H1 (cell line): ENCODE measurements at regions not wholly inside any gene's neighbourhood (a gene's known extent, or its start where the extent isn't known, plus 50 kb on each side); places are given as distances from the start of the nearest gene placed in this dataset.

ENCODE experiments used
- CTCF ChIA-PET: fragments of 300-600 bp; sonication (Branson Sonifier 250); formaldehyde crosslinking; loops from one replicate; lab custom pipeline; 2021; ENCODE audit not compliant: partially characterized antibody; lab: Charles Lee
- POLR2A ChIA-PET: fragments of 300-600 bp; sonication (Branson Sonifier 250); formaldehyde crosslinking; loops from one replicate; lab custom pipeline; 2021; ENCODE audit warnings: inconsistent platforms; ENCODE audit not compliant: partially characterized antibody; lab: Charles Lee
- DNase-seq, 2 experiments: peaks; one replicate each; pipeline versions ENCODE4 v3.0.0 to v3.0.0-alpha.2; 2010 to 2022; ENCODE audit warnings: low spot score in 2 of 2, low read depth in 1 of 2, mixed read lengths in 1 of 2
- FAIRE-seq: peaks from 2 replicates; lab custom pipeline; 2011; peaks lifted over from hg19 to GRCh38; lab: Jason Lieb, UNC
- H2AFZ ChIP-seq: 2 replicates; pipeline ENCODE4 v1.8.1; 2012; ENCODE audit warnings: low read length, inconsistent platforms
- H2AK5ac ChIP-seq: 2 replicates; pipeline ENCODE4 v1.6.1; 2013; ENCODE audit warnings: low read depth, low read length
- H2BK120ac ChIP-seq: replicated peaks from 2 replicates; pipeline ENCODE3; 2013; ENCODE audit warnings: low read depth, low read length, inconsistent platforms
- H2BK12ac ChIP-seq: 2 replicates; pipeline ENCODE4 v1.6.1; 2013; ENCODE audit warnings: low read depth, low read length
- H2BK15ac ChIP-seq: 2 replicates; pipeline ENCODE4 v1.6.1; 2013; ENCODE audit warnings: low read length
- H2BK20ac ChIP-seq: 2 replicates; pipeline ENCODE4 v1.6.1; 2013; ENCODE audit warnings: low read length
- H2BK5ac ChIP-seq: 2 replicates; pipeline ENCODE4 v1.6.1; 2013; ENCODE audit warnings: low read depth, low read length
- H3K14ac ChIP-seq: 2 replicates; pipeline ENCODE4 v1.6.1; 2013; ENCODE audit warnings: inconsistent platforms; ENCODE audit not compliant: insufficient read length
- H3K18ac ChIP-seq: 2 replicates; pipeline ENCODE4 v1.6.1; 2013; ENCODE audit warnings: low read length; ENCODE audit errors: extremely low read depth
- H3K23ac ChIP-seq: 2 replicates; pipeline ENCODE4 v1.6.1; 2013; ENCODE audit warnings: inconsistent platforms; ENCODE audit not compliant: insufficient read length
- H3K23me2 ChIP-seq: 2 replicates; pipeline ENCODE4 v1.6.1; 2013; ENCODE audit warnings: low read depth, low read length
- H3K27ac ChIP-seq: 2 replicates; pipeline ENCODE4 v1.6.1; 2011; ENCODE audit warnings: low read depth, low read length, inconsistent platforms
- H3K27me3 ChIP-seq, 4 experiments: replicated peaks in 1 of 4; 1 replicate in 1 of 4; 2 replicates in 3 of 4; pipeline versions ENCODE4 v1.6.1 to v1.8.1; 2011 to 2013; ENCODE audit warnings: low read length in 3 of 4, mild to moderate bottlenecking in 3 of 4, inconsistent platforms in 2 of 4, mixed read lengths in 2 of 4, moderate library complexity in 1 of 4; ENCODE audit not compliant: control insufficient read depth in 3 of 4, insufficient read depth in 3 of 4; ENCODE audit errors: extremely low read depth in 1 of 4
- H3K36me3 ChIP-seq, 4 experiments: 2 replicates each; pipeline versions ENCODE4 v1.6.1 to v1.8.1; 2011 to 2013; ENCODE audit warnings: mild to moderate bottlenecking in 4 of 4, low read length in 3 of 4, moderate library complexity in 2 of 4, control low read depth in 1 of 4, inconsistent platforms in 1 of 4; ENCODE audit not compliant: insufficient read depth in 4 of 4, control insufficient read depth in 2 of 4
- H3K4ac ChIP-seq: replicated peaks from 2 replicates; pipeline ENCODE3; 2013; ENCODE audit warnings: low read length, low read depth, mixed read lengths, inconsistent platforms; ENCODE audit not compliant: insufficient read length
- H3K4me1 ChIP-seq, 4 experiments: replicated peaks in 1 of 4; 1 replicate in 1 of 4; 2 replicates in 3 of 4; pipeline versions ENCODE4 v1.6.1 to v1.8.1; 2011 to 2013; ENCODE audit warnings: low read length in 3 of 4, inconsistent platforms in 2 of 4, mixed read lengths in 1 of 4; ENCODE audit not compliant: insufficient read depth in 4 of 4, control insufficient read depth in 3 of 4
- H3K4me2 ChIP-seq, 2 experiments: 2 replicates each; pipeline versions ENCODE4 v1.6.1 to v1.8.1; 2011 to 2013; ENCODE audit warnings: low read depth in 2 of 2, low read length in 2 of 2, control low read depth in 1 of 2, inconsistent platforms in 1 of 2, mild to moderate bottlenecking in 1 of 2; ENCODE audit not compliant: insufficient read depth in 1 of 2
- H3K4me3 ChIP-seq, 4 experiments: fragments of 200-600, 300-600 bp in 1 of 4; sonication (generic), shearing (Covaris generic), sonication (Bioruptor Twin) in 1 of 4; 2 replicates each; pipeline versions ENCODE4 v1.5.1 to v1.8.1; 2011 to 2016; ENCODE audit warnings: low read length in 4 of 4, low read depth in 3 of 4, control low read depth in 2 of 4, inconsistent platforms in 2 of 4, mild to moderate bottlenecking in 2 of 4, mixed read lengths in 1 of 4, moderate library complexity in 1 of 4; ENCODE audit not compliant: insufficient read depth in 2 of 4; ENCODE audit errors: extremely low read depth in 1 of 4
- H3K56ac ChIP-seq: replicated peaks from 2 replicates; pipeline ENCODE3; 2013; ENCODE audit warnings: low read depth, mild to moderate bottlenecking, mixed read lengths, low read length, inconsistent platforms; ENCODE audit not compliant: insufficient read length
- H3K79me1 ChIP-seq: 2 replicates; pipeline ENCODE4 v1.6.1; 2013; ENCODE audit warnings: low read depth, low read length, control low read depth
- H3K79me2 ChIP-seq, 2 experiments: 2 replicates each; pipeline versions ENCODE4 v1.6.1 to v1.8.1; 2012 to 2013; ENCODE audit warnings: low read length in 2 of 2, mild to moderate bottlenecking in 2 of 2, inconsistent platforms in 1 of 2; ENCODE audit not compliant: insufficient read depth in 2 of 2, control insufficient read depth in 1 of 2
- H3K9ac ChIP-seq, 4 experiments: replicated peaks in 1 of 4; 1 replicate in 1 of 4; 2 replicates in 3 of 4; pipeline versions ENCODE4 v1.6.1 to v1.8.1; 2011 to 2013; ENCODE audit warnings: low read depth in 3 of 4, low read length in 3 of 4, control low read depth in 2 of 4, mild to moderate bottlenecking in 2 of 4, moderate library complexity in 2 of 4, inconsistent platforms in 1 of 4; ENCODE audit errors: extremely low read depth in 1 of 4
- H3K9me3 ChIP-seq, 2 experiments: 2 replicates each; pipeline versions ENCODE4 v1.6.1 to v1.8.1; 2012 to 2013; ENCODE audit warnings: mild to moderate bottlenecking in 2 of 2, moderate library complexity in 2 of 2, control low read depth in 1 of 2, inconsistent platforms in 1 of 2, low read depth in 1 of 2, low read length in 1 of 2, mixed read lengths in 1 of 2; ENCODE audit not compliant: insufficient read depth in 2 of 2
- H4K20me1 ChIP-seq, 2 experiments: replicated peaks in 1 of 2; 2 replicates each; pipeline versions ENCODE3 to v1.8.1; 2011 to 2013; ENCODE audit warnings: inconsistent platforms in 2 of 2, low read length in 2 of 2, mild to moderate bottlenecking in 1 of 2; ENCODE audit not compliant: insufficient read depth in 2 of 2, control insufficient read depth in 1 of 2
- H4K5ac ChIP-seq: 2 replicates; pipeline ENCODE4 v1.6.1; 2013; ENCODE audit warnings: low read length, low read depth, mixed read lengths, inconsistent platforms; ENCODE audit not compliant: insufficient read length
- H4K8ac ChIP-seq: 2 replicates; pipeline ENCODE4 v1.8.0; 2013; ENCODE audit warnings: mild to moderate bottlenecking, moderate library complexity, low read length, inconsistent platforms; ENCODE audit not compliant: insufficient read depth; ENCODE audit errors: extremely low read depth
- H4K91ac ChIP-seq: replicated peaks from 2 replicates; pipeline ENCODE3; 2013; ENCODE audit warnings: low read length, mixed read lengths, inconsistent platforms; ENCODE audit not compliant: insufficient read length
- ATF2 ChIP-seq: IDR thresholded peaks from 2 replicates; pipeline ENCODE4 v1.6.1; 2012; ENCODE audit warnings: low read length, inconsistent platforms
- BACH1 ChIP-seq: IDR thresholded peaks from 2 replicates; pipeline ENCODE4 v1.6.1; 2012; ENCODE audit warnings: low read length, improper control_type of control experiment
- CREB1 ChIP-seq: IDR thresholded peaks from 2 replicates; pipeline ENCODE4 v1.6.1; 2012; ENCODE audit warnings: inconsistent platforms
- EZH2 ChIP-seq: fragments of 200-600 bp; sonication (generic); IDR thresholded peaks from 2 replicates; pipeline ENCODE4 v1.7.1; 2012; ENCODE audit warnings: low read depth, mild to moderate bottlenecking, moderate library complexity, low read length, inconsistent platforms; ENCODE audit not compliant: severe bottlenecking
- HDAC6 ChIP-seq: IDR thresholded peaks from one replicate; pipeline ENCODE4 v1.7.1; 2012; ENCODE audit warnings: low read depth, mild to moderate bottlenecking, inconsistent platforms, low read length, moderate library complexity
- KDM1A ChIP-seq: fragments of 200-600, 300-600 bp; sonication (generic); IDR thresholded peaks from 2 replicates; pipeline ENCODE4 v1.7.1; 2016; ENCODE audit warnings: mild to moderate bottlenecking, low read length, borderline replicate concordance
- KDM4A ChIP-seq: IDR thresholded peaks from one replicate; pipeline ENCODE4 v1.7.1; 2012; ENCODE audit warnings: low read depth, mild to moderate bottlenecking, moderate library complexity, low read length, inconsistent platforms; ENCODE audit not compliant: severe bottlenecking
- MAFK ChIP-seq: IDR thresholded peaks from 2 replicates; pipeline ENCODE4 v1.6.1; 2012; ENCODE audit warnings: low read depth, mild to moderate bottlenecking, improper control_type of control experiment, low read length
- NANOG ChIP-seq: IDR thresholded peaks from 2 replicates; pipeline ENCODE4 v1.6.1; 2011; ENCODE audit warnings: low read length, low read depth, mild to moderate bottlenecking, inconsistent platforms; ENCODE audit not compliant: insufficient read depth, poor library complexity, severe bottlenecking
- POU5F1 ChIP-seq: IDR thresholded peaks from 2 replicates; pipeline ENCODE4 v1.6.1; 2011; ENCODE audit warnings: low read depth, mild to moderate bottlenecking, low read length, moderate library complexity
- SIN3A ChIP-seq, 2 experiments: IDR thresholded peaks in 1 of 2; conservative IDR thresholded peaks in 1 of 2; 2 replicates each; pipeline ENCODE4 v1.6.1; 2011 to 2012; ENCODE audit warnings: low read length in 2 of 2, improper control_type of control experiment in 1 of 2, low read depth in 1 of 2, mild to moderate bottlenecking in 1 of 2
- SP1 ChIP-seq: IDR thresholded peaks from 2 replicates; pipeline ENCODE4 v1.6.1; 2011; ENCODE audit warnings: low read depth, low read length
- SUZ12 ChIP-seq: fragments of 200-600 bp; sonication (generic); IDR thresholded peaks from 2 replicates; pipeline ENCODE4 v1.6.1; 2012; ENCODE audit warnings: mild to moderate bottlenecking, inconsistent platforms, low read length, moderate library complexity, mixed read lengths
- TCF12 ChIP-seq: IDR thresholded peaks from 2 replicates; pipeline ENCODE4 v1.6.1; 2011; ENCODE audit warnings: low read depth, mild to moderate bottlenecking, low read length
- WGBS, 2 experiments: shearing (Covaris generic) in 1 of 2; methylation state at CpG; one replicate each; pipeline versions ENCODE4 v1.1.6 to v1.1.7; 2013 to 2015; ENCODE audit warnings: low lambda C conversion rate in 2 of 2, mixed read lengths in 2 of 2, inconsistent platforms in 1 of 2, low coverage in 1 of 2, missing lambda C conversion rate in 1 of 2; ENCODE audit not compliant: insufficient replicate concordance in 2 of 2, insufficient coverage in 1 of 2, insufficient read length in 1 of 2; ENCODE audit errors: extremely low coverage in 1 of 2, missing lambda C conversion rate in 1 of 2; 5-methylcytosine and 5-hydroxymethylcytosine counted together

GRCh38 chr21:20373031-20373430 is 625.2 kb upstream of the NCAM2 start:
- no peak overlapping the region for H3K27ac ChIP-seq
- TF ChIP-seq SP1: no peak
- TF ChIP-seq POU5F1: no peak
- no peak for TF ChIP-seq EZH2
- TF ChIP-seq KDM4A: no peak
- no peak for TF ChIP-seq BACH1
- no peak for TF ChIP-seq TCF12
- TF ChIP-seq ATF2: no peak
- TF ChIP-seq SUZ12: no peak
- TF ChIP-seq KDM1A: no peak
- no peak for TF ChIP-seq SIN3A (conservative IDR thresholded peaks at IDR 0.05 in 1 of 2, IDR thresholded peaks at IDR 0.05 in 1 of 2; ENCODE audit: low read depth in 1 of 2, low read length in 2 of 2)
- no peak for TF ChIP-seq HDAC6
- TF ChIP-seq MAFK: no peak
- no peak for TF ChIP-seq CREB1
- no peak for TF ChIP-seq NANOG

More at GRCh38 chr21:20373031-20373430, 625.2 kb upstream of the NCAM2 start:
- FAIRE-seq: no peak
- WGBS, 2 experiments: 87% methylated on average over 4 of the region's 4 CpGs; no CpG with 5 or more reads in 1 of the 2 experiments
- H4K8ac ChIP-seq: no peak overlapping the region
- H2BK20ac ChIP-seq: no peak overlapping the region
- H3K79me2 ChIP-seq: no peaks in the 10 kb centered on the region
- H2AFZ ChIP-seq: no peak overlapping the region
- no peak overlapping the region for H2BK5ac ChIP-seq
- no peaks in the 10 kb centered on the region for H4K20me1 ChIP-seq
- no peak overlapping the region for H3K14ac ChIP-seq
- no peak overlapping the region for H3K18ac ChIP-seq
- CTCF ChIA-PET: no interaction called here
- no peaks in the 10 kb centered on the region for H3K4me1 ChIP-seq
- no peak overlapping the region for H3K23ac ChIP-seq
- no peak overlapping the region for H3K9ac ChIP-seq
- H4K5ac ChIP-seq: no peak overlapping the region
- no peaks in the 10 kb centered on the region for H3K27me3 ChIP-seq
- H4K91ac ChIP-seq: no peak overlapping the region
- no peaks in the 10 kb centered on the region for H3K23me2 ChIP-seq
- no peak overlapping the region for H2BK120ac ChIP-seq
- H3K56ac ChIP-seq: no peak overlapping the region
- H3K36me3 ChIP-seq: no peaks in the 10 kb centered on the region
- H2BK15ac ChIP-seq: no peak overlapping the region
- no peak overlapping the region for H3K4me2 ChIP-seq
- H3K4me3 ChIP-seq: no peak overlapping the region
- no peak overlapping the region for H3K4ac ChIP-seq
- no peaks in the 10 kb centered on the region for H3K79me1 ChIP-seq
- H2AK5ac ChIP-seq: no peak overlapping the region
- no peaks in the 10 kb centered on the region for H3K9me3 ChIP-seq
- DNase-seq: no peak
- POLR2A ChIA-PET: no interaction called here
- no peak overlapping the region for H2BK12ac ChIP-seq
